UCSD-AML1 (cell line): ENCODE measurements at regions not wholly inside any gene's neighbourhood (a gene's known extent, or its start where the extent isn't known, plus 50 kb on each side); places are given as distances from the start of the nearest gene placed in this dataset.

Experiments used
- DNase-seq: peaks from one replicate; lab custom pipeline; 2025; ENCODE audit not compliant: unreplicated experiment; lab: John Stamatoyannopoulos, UW

DNA sequence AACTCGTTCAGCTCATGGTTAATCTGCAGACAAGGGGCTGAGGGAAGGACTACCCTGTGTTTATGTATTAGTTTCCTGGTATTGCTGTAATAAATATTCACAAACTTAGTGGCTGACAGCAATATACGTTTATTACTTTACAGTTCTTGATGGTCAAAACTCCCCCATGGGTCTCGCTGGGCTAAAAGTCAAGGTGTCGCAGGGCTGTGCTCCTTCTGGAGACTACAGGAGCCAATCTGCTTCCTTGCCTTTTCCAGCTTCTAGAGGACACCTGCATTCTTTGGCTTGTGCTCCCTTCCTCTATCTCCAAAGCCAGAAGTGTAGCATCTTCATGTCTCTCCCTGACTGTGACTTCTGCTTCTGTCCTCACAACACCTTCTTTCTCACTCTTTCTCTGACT is 653.8 kb upstream of the RIOK2 start:
- no peak for DNase-seq

DNA sequence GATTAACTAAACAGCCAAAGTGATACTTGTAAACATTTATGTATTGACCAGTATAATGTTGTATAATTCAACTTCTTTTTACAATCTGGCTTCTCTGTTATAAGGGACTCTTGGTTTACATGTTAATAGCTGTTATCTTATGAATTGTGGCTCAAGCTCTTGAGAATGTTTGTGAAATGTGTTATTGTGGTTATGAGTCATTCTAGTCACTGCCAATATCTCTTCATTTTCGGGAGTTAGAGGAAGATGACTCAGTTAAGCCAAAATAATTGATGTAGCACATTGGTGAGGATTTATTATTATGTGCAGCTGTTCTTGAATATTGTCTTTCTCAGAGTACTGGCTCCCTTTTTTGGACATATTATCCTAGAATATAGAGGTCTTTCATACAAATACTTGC is 655.2 kb upstream of the RIOK2 start:
- no peak for DNase-seq

DNA sequence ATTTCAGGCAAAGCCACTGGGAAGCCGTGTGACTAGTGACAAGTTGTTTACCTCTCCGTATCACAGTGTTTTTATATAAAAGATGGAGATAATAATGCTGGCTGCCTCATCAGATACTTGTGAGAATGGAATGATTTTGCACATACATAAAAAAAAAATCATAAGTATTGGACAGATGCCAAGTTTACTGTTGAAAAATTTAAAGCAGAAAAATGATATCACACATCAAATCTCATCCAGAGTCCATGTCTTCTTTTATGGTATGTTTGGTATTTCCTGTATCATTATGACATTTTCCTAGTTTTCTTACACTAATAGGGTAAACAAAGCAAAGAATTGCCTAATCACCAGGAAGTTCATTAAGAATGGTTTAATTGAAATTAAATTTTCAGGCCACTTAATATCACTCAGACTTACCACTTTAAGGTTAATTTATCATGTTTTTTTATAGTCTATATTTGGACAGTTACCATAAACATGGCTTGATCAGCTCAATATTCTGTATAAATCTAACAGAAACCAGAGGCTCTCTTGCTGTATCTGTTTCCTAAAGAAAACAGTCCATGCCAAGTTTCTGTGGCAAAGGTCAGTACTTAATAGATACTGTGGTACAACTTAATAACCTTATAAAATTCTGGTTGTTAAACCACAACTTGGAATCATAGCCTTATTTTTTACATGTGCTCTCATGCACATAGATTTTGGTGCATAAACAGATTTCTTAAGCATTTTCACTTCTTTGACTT is 656.5 kb upstream of the RIOK2 start:
- no peak for DNase-seq

DNA sequence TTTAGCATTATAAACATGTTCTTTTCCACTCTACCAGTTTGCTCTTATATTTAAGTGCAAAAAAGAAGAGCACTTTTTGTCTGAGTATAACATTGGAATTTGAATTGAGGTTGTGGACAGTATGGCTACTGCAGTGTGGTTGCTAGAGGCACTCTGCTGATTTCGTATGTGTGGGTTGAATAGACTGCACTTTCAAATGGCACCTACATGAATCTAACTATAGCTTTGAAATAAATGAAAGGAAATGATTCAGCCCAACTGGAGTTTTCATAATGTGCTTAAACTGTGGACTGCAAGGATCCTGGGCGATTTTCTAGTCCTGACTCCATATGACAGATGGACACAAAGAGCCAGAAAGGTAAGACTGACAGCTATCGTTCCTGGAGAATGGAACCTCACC is 657.6 kb upstream of the RIOK2 start:
- no peak for DNase-seq

DNA sequence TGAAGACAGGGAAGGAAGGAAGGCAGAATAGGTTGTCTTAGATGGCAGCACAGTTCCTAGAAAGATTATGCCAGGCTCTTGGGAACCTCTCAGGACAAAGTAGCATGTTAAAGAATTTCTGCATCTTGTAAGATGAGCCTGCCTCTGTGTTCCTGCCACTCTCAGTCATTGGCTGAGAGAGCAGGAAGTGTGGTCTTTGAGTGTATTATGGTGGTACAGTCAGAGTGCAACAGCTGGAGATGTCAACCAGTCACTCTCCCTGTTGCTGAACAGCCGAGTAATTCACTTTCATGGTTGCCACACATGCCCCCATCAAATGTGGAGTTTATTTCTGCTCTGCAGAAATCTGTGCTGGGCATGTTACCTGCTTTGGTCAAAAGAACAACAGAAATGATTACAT is 659.6 kb upstream of the RIOK2 start:
- DNase-seq, result no peak

DNA sequence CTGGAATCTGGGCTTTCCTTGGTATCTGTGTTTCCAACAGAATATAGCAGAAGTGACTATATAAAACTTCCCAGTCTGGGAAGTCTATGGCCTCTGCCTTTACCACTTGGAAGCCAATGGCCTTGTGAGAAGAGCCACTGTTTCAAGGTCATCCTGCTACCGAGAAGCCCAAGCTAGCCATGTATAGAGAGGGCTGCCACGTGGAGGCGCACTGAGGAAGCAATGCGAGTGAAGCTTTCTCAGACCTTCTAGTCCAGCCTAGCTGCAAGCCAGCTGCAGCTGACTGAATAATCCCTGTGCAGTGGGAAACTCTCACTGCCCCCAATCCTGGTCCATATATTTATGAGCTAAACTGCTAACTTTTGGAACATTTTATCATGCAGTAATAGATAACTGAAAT is 661.8 kb upstream of the RIOK2 start:
- no peak for DNase-seq

DNA sequence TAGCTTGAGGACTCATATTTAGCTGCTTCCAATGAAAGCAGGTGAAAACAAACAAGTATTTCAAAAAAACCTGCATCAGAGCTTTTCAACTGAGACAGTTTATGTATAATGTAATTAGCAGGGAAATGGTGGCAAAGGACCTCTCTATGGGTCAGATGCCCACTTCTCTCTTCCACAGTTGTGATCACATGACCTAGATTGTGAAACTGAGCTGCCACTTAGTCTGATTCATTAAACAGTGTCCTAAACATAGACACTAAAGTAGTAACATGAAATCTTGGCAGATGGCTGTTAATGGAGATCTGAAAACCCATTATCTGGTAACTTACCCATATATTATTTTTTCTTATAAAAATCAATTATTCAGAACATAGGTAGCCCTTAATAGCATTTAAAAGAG is 663.6 kb upstream of the RIOK2 start:
- no peak for DNase-seq

DNA sequence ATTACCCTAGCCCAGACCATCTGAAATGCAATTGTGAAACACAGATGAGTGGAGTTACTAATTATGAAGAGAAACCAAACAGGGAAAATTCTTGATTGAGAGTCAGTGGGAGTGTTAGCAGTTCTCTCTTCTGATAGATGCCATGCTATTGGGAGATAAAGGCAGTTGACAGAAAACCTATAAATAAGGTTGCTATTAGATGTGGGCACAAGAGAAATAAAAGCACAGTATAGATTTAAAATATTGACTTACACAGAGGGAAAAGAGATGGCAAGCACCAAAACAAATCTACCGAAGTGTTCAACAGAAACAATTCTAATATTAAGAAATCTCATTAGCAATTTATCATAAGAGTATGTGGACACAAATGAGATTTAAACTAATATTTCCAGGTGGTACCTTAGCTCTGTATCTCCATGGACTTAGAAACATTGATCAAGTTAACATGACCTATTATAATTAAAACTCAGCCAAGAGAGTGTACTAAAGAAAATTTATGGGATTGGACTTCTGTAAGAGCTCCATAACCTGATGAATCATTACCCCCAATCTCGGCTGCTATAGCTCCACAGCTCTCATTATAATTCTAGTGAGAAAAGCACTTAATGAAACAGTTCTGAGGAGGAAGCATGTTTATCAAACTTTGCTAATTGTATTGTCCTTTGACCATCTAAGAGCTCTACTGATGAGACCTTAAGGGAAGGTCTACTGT is 665.0 kb upstream of the RIOK2 start:
- DNase-seq, result no peak

DNA sequence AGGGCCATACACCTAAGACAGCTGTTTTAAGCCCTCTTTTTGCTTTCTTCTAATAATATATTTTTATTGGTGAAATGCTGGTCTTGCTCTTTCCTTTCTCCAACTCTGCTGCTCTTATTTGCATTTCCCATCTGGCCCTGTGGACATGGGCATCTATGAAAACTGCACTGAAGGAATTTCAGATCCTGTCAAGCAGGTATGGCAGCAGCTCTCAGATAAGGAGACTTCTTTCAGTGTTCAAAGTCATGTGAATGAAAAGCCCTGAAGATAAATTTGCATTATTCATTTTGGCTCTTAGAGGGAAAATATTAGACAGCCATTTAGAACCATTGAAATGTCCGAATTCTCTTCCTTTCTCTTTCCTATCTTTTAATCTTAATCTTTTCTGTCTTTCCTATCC is 668.0 kb upstream of the RIOK2 start:
- no peak for DNase-seq

DNA sequence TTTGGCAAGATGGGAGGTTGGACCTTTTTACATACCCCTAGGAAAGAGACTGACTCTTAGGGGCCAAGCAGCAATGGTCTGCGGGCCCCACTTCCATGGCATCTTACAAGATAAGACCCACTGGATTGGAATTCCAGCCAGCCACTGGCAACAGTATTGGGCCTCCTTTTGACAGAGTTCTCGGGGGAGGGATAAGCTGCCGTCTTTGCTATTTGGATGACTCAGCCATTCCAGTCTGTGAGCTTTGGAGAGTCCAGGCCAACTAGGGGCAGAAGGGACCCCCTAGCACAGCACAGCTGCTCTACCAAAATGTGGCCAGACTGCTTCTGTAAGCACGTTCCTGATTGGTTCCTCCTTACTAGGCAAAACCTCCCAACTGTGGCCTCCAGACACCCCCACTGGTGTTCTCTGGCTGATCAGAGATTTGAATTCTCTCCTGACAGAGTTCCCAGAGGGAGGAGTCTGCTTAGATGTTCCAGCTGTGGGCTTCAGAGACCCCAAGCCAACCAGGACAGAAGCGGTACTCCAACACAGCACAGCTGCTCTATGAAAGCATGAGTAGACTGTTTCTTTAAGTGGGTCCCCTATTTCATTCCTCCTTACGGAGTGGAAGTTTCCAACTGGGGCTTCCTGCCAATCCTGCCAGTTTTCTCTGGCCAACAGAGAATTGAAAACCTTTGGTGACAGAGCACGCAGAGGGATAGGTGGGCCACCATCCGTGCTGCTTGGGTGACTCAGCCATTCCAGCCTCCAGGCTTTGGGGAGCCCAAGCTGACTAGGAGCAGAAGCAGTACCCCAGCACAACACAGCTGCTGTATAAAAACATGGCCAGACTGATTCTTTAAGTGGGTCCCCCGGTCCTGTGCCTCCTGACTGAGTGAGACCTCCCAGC is 672.1 kb upstream of the RIOK2 start:
- DNase-seq, result no peak

DNA sequence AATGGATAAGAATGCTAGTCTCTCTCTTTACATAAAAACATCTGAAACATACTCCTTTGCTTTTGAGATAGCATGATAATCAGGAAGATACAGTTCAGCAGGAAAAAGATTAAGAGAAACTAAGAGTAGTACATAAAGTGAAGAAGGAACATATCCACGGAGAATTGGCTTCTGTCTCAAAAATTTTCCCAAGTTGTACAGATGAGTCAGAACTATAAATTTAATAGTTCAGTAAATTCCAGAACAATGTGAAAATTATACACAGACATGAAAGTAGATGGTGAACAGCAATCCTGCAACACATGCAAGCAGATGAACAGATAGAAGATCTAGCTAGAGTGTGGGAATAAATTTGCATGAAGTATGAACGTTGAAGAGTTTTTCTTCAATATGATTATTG is 691.4 kb upstream of the RIOK2 start:
- DNase-seq, result no peak

DNA sequence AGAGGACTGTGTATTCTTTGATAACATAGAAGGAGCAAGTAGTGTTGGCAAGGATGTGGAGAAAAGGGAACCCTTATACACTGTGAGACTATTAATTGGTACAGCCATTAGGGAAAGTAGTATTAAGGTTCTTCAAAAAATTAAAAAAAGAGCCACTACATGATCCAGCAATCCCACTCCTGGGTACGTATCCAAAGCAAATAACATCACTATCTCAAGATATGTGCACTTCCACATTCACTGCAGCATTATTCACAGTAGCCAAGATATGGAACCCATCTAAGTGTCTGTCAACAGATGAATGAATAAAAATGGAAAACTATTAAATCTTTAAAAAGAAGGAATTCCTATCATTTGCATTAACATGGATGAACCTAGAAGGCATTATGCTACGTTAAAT is 693.2 kb upstream of the RIOK2 start:
- DNase-seq, result no peak

DNA sequence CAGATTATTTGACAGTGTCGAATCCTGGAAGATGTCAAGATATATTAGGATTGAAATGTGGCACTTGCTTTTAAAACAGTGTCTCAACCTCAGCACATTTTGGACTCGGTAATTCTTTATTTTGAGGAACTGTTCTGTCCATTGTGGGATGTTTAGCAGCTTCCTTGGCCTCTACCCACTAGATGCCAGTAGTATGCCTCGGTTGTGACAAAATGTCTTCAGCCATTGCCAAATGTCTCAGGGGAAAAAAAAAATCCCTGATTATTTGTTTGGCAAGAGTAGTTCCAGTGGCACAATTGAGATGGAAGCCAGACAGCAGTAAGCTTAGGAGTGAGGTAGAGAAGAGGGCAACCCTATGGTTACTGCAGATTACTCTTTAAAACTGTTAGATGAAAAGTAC is 694.5 kb upstream of the RIOK2 start:
- no peak for DNase-seq

DNA sequence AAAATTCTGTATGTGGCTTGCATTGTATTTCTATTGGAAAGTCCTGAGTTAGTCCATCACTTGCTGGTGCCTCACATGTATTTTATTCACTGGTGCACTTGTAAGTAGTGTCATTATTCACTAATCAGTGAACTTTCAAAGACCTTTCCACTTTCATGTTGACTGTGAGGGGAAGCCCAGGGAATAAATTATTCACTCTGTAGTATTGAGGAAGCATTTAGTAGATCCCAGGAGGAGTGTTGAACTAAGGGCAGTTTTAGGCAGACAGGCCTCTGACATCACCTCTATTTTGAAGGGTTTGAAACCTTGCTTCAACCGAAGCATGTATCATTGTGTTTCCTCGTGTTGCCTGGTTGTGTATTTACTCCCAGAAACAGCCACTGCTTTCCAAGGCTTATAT is 705.4 kb upstream of the RIOK2 start:
- DNase-seq, result no peak

DNA sequence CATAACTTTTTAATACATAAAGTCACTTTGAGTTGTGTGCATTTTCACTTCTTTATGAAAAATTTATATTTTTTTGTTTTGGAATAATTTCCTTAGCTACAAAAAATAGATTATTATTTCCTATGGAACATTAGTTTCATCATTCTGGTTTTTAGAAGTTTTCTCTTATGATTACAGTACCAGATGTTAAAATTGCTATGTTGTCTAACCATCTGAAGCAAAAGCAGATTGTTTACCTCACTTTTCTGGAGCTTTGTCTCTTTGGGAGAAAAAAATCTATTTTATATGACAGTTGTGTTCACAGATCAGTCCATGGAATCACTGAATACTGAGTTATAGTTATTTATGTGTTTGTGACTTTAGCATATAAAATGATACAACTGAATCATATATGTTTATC is 708.9 kb upstream of the RIOK2 start:
- DNase-seq, result no peak

DNA sequence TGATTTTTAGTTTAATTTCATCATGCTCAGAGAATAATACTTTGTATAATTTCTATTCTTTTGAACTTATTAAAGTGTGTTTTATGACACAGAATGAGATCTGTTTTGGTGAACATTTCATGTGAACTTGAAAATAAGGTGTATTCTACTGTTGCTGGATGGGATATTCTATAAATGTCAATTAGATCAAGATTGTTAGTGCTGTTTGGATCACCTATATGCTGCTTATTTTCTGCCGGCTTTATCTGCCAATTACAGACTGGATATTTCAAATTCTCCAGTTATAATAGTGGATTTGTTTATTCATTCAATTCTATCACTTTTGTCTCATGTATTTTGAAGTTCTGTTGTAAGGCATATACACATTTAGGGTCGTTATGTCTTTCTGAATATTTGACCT is 720.7 kb upstream of the RIOK2 start:
- no peak for DNase-seq

DNA sequence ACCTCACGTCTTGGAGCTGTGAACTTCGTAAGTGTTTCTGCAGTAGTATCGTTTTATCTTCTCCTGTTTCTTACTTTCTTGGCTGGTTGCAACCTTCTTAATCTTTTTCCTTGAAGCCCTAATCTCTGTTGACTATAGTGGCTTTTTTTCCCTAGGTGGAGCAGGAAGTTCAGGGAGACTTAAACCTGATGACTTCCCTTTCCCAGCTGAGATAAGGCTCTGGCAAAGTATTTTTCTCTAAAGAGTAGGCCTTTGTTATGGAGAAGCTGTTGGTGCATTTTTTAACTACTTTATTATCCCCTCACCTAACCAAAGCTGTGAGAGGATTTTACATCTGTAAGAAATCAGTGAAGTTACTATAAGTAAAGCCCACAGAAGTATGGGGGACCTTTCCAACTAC is 723.1 kb upstream of the RIOK2 start:
- no peak for DNase-seq

DNA sequence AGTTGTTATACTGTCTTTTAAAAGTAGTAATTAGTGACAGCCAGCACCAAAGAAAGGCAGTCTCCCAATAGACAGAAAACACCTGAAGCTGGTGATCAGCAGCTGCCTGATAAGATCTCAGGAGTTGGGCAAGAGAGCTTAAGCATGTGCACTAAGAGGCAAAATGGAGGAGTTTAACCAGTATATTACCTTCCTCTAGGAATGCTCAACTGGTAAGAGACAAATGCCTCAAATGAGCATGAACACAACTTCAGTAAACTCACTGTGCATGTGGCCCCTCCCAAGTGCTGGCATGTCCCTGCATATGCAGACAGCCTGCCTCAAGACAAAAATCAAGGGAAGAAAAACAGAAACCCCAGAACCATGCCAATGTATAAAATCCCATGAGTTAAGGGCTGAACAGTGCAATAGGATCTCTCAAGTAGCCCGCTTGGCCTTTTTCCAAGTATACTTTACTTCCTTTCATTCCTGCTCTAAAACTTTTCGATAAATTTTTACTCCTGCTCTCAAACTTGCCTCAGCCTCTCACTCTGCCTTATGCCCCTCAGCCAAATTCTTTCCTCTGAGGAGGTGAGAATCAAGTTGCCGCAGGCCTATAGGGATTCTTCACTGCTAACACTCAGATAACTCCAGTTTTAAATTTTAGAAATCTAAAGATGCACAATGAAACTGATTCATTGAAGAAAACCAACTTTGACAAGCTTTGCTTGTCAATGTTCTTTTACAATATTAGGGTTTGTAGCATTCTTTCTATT is 724.8 kb upstream of the RIOK2 start:
- no peak for DNase-seq

DNA sequence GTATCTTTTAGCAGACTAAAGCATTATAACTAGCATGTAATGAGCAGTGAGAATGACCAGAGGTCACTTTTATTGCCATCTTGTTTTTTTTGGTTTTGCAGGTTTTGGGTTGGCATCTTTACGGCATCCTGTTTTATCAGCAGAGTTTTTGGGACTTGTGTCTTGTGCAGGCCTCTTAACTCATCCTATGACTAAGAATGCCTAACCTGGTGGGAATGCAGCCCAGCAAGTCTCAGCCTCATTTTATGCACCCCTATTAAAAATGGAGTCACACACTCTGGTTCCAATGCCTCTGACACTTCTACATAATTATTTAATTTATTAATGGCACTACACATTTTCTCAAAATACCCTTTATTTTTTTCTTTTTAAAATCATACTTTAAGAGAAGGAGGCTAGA is 726.5 kb upstream of the RIOK2 start:
- DNase-seq, result no peak

DNA sequence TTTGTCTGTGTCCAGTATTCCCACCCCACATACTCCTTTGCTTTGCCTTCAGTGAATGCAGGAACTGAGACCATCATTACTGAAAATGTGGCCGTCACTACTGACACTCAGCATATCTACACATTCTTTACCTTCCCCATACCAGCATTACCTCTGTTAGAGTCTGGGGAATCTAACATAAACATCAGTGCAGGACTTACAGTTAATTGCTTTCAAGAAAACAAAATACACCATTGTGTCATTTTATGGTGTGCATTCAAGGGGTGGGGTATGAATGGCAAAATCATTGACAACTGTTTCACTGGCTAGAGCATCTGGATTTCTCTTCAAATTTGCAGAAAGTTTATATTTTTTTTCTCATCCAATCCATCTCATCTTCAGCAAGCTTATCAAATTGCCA is 731.4 kb upstream of the RIOK2 start:
- DNase-seq, result no peak

DNA sequence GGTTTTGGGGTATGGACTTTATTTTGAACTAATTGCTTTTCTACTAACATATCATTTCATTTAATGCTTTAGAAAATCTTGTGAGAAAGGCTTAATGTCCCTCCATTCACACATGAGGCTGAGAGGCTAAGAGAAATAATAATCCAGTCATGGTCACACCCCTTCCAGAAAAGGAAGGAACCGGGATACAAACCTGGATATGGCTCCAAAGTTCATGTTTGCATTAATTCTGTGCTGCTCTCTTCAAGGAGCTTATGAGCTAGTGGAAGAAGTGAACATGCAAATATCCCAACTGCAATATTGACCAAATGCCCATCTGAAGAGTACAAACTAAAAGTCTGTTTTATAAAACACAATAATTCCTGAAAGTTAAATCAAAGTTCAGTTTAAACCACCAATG is 732.1 kb upstream of the RIOK2 start:
- no peak for DNase-seq
